H1 (cell line): ENCODE measurements at regions not wholly inside any gene's neighbourhood (a gene's known extent, or its start where the extent isn't known, plus 50 kb on each side); places are given as distances from the start of the nearest gene placed in this dataset.

ENCODE experiments used
- ASH2L ChIP-seq: fragments of 200-600, 300-600 bp; sonication (generic); IDR thresholded peaks from one replicate; pipeline ENCODE4 v1.7.1; 2017; ENCODE audit warnings: low read length
- CHD1 ChIP-seq: IDR thresholded peaks from 2 replicates; pipeline ENCODE4 v1.6.1; 2012; ENCODE audit warnings: low read depth, low read length, improper control_type of control experiment
- KDM5A ChIP-seq: fragments of 200-600 bp; IDR thresholded peaks from 2 replicates; pipeline ENCODE4 v1.7.1; 2012; ENCODE audit warnings: mild to moderate bottlenecking, low read length, inconsistent platforms, mixed read lengths
- POU5F1 ChIP-seq: IDR thresholded peaks from 2 replicates; pipeline ENCODE4 v1.6.1; 2011; ENCODE audit warnings: low read depth, mild to moderate bottlenecking, low read length, moderate library complexity
- SIN3A ChIP-seq, 2 experiments: IDR thresholded peaks in 1 of 2; conservative IDR thresholded peaks in 1 of 2; 2 replicates each; pipeline ENCODE4 v1.6.1; 2011 to 2012; ENCODE audit warnings: low read length in 2 of 2, improper control_type of control experiment in 1 of 2, low read depth in 1 of 2, mild to moderate bottlenecking in 1 of 2
- SIX5 ChIP-seq: IDR thresholded peaks from 2 replicates; pipeline ENCODE4 v1.6.1; 2011; ENCODE audit warnings: mild to moderate bottlenecking, low read depth, low read length
- TF ChIP-seq, protein P1 (sequence below): fragments of 300-600 bp; sonication (generic); IDR thresholded peaks from 2 replicates; pipeline ENCODE4 v1.7.1; 2012; ENCODE audit warnings: low read length, moderate library complexity, mild to moderate bottlenecking, inconsistent platforms; ENCODE audit not compliant: insufficient replicate concordance
- TF ChIP-seq, protein P2 (sequence below): IDR thresholded peaks from 2 replicates; pipeline ENCODE4 v1.6.1; 2012; ENCODE audit warnings: inconsistent platforms

GRCh38 chr2:42117182-42117579 is 52.0 kb upstream of the EML4 start (continued):
- TF ChIP-seq, protein P1, sequence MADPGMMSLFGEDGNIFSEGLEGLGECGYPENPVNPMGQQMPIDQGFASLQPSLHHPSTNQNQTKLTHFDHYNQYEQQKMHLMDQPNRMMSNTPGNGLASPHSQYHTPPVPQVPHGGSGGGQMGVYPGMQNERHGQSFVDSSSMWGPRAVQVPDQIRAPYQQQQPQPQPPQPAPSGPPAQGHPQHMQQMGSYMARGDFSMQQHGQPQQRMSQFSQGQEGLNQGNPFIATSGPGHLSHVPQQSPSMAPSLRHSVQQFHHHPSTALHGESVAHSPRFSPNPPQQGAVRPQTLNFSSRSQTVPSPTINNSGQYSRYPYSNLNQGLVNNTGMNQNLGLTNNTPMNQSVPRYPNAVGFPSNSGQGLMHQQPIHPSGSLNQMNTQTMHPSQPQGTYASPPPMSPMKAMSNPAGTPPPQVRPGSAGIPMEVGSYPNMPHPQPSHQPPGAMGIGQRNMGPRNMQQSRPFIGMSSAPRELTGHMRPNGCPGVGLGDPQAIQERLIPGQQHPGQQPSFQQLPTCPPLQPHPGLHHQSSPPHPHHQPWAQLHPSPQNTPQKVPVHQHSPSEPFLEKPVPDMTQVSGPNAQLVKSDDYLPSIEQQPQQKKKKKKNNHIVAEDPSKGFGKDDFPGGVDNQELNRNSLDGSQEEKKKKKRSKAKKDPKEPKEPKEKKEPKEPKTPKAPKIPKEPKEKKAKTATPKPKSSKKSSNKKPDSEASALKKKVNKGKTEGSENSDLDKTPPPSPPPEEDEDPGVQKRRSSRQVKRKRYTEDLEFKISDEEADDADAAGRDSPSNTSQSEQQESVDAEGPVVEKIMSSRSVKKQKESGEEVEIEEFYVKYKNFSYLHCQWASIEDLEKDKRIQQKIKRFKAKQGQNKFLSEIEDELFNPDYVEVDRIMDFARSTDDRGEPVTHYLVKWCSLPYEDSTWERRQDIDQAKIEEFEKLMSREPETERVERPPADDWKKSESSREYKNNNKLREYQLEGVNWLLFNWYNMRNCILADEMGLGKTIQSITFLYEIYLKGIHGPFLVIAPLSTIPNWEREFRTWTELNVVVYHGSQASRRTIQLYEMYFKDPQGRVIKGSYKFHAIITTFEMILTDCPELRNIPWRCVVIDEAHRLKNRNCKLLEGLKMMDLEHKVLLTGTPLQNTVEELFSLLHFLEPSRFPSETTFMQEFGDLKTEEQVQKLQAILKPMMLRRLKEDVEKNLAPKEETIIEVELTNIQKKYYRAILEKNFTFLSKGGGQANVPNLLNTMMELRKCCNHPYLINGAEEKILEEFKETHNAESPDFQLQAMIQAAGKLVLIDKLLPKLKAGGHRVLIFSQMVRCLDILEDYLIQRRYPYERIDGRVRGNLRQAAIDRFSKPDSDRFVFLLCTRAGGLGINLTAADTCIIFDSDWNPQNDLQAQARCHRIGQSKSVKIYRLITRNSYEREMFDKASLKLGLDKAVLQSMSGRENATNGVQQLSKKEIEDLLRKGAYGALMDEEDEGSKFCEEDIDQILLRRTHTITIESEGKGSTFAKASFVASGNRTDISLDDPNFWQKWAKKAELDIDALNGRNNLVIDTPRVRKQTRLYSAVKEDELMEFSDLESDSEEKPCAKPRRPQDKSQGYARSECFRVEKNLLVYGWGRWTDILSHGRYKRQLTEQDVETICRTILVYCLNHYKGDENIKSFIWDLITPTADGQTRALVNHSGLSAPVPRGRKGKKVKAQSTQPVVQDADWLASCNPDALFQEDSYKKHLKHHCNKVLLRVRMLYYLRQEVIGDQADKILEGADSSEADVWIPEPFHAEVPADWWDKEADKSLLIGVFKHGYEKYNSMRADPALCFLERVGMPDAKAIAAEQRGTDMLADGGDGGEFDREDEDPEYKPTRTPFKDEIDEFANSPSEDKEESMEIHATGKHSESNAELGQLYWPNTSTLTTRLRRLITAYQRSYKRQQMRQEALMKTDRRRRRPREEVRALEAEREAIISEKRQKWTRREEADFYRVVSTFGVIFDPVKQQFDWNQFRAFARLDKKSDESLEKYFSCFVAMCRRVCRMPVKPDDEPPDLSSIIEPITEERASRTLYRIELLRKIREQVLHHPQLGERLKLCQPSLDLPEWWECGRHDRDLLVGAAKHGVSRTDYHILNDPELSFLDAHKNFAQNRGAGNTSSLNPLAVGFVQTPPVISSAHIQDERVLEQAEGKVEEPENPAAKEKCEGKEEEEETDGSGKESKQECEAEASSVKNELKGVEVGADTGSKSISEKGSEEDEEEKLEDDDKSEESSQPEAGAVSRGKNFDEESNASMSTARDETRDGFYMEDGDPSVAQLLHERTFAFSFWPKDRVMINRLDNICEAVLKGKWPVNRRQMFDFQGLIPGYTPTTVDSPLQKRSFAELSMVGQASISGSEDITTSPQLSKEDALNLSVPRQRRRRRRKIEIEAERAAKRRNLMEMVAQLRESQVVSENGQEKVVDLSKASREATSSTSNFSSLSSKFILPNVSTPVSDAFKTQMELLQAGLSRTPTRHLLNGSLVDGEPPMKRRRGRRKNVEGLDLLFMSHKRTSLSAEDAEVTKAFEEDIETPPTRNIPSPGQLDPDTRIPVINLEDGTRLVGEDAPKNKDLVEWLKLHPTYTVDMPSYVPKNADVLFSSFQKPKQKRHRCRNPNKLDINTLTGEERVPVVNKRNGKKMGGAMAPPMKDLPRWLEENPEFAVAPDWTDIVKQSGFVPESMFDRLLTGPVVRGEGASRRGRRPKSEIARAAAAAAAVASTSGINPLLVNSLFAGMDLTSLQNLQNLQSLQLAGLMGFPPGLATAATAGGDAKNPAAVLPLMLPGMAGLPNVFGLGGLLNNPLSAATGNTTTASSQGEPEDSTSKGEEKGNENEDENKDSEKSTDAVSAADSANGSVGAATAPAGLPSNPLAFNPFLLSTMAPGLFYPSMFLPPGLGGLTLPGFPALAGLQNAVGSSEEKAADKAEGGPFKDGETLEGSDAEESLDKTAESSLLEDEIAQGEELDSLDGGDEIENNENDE, result no peak
- no peak for TF ChIP-seq POU5F1
- TF ChIP-seq SIN3A (conservative IDR thresholded peaks at IDR 0.05 in 1 of 2, IDR thresholded peaks at IDR 0.05 in 1 of 2; ENCODE audit: low read depth in 1 of 2, low read length in 2 of 2), result no peak
- TF ChIP-seq ASH2L, result no peak
- no peak for TF ChIP-seq SIX5
- TF ChIP-seq CHD1, result no peak
- TF ChIP-seq KDM5A, result no peak
- TF ChIP-seq, protein P2, sequence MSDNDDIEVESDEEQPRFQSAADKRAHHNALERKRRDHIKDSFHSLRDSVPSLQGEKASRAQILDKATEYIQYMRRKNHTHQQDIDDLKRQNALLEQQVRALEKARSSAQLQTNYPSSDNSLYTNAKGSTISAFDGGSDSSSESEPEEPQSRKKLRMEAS, result no peak
